ENCODE measurements at regions not wholly inside any gene's neighbourhood (a gene's known extent, or its start where the extent isn't known, plus 50 kb on each side); places are given as distances from the start of the nearest gene placed in this dataset.

DNA sequence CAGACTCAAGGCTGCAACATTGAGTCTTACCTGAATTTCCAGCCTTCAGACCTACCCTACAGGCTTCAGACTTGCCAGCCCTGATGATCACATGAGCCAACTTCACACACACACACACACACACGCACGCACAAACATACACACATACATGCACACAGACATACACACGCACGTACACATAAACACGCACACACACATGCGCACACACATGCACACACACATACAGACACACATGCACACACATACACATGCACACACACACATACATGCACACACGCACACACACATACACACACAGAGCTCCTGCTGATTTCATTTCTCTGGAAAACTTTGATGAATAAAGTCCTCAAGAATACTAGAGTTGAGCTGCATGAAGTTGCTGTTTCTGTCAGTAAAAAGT lies 78.3 kb upstream of the SLC2A1 start (continued):
- TF ChIP-seq, protein P1, sequence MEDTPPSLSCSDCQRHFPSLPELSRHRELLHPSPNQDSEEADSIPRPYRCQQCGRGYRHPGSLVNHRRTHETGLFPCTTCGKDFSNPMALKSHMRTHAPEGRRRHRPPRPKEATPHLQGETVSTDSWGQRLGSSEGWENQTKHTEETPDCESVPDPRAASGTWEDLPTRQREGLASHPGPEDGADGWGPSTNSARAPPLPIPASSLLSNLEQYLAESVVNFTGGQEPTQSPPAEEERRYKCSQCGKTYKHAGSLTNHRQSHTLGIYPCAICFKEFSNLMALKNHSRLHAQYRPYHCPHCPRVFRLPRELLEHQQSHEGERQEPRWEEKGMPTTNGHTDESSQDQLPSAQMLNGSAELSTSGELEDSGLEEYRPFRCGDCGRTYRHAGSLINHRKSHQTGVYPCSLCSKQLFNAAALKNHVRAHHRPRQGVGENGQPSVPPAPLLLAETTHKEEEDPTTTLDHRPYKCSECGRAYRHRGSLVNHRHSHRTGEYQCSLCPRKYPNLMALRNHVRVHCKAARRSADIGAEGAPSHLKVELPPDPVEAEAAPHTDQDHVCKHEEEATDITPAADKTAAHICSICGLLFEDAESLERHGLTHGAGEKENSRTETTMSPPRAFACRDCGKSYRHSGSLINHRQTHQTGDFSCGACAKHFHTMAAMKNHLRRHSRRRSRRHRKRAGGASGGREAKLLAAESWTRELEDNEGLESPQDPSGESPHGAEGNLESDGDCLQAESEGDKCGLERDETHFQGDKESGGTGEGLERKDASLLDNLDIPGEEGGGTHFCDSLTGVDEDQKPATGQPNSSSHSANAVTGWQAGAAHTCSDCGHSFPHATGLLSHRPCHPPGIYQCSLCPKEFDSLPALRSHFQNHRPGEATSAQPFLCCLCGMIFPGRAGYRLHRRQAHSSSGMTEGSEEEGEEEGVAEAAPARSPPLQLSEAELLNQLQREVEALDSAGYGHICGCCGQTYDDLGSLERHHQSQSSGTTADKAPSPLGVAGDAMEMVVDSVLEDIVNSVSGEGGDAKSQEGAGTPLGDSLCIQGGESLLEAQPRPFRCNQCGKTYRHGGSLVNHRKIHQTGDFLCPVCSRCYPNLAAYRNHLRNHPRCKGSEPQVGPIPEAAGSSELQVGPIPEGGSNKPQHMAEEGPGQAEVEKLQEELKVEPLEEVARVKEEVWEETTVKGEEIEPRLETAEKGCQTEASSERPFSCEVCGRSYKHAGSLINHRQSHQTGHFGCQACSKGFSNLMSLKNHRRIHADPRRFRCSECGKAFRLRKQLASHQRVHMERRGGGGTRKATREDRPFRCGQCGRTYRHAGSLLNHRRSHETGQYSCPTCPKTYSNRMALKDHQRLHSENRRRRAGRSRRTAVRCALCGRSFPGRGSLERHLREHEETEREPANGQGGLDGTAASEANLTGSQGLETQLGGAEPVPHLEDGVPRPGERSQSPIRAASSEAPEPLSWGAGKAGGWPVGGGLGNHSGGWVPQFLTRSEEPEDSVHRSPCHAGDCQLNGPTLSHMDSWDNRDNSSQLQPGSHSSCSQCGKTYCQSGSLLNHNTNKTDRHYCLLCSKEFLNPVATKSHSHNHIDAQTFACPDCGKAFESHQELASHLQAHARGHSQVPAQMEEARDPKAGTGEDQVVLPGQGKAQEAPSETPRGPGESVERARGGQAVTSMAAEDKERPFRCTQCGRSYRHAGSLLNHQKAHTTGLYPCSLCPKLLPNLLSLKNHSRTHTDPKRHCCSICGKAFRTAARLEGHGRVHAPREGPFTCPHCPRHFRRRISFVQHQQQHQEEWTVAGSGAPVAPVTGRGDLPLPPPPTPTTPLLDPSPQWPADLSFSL (CRISPR knock-in tag; IDR thresholded peaks at IDR 0.05): peak; percentile 67
- TF ChIP-seq ZNF891 (CRISPR knock-in tag; IDR thresholded peaks at IDR 0.05) (no peak), TEAD3 (CRISPR knock-in tag; optimal IDR thresholded peaks at IDR 0.05; ENCODE audit: borderline replicate concordance) (no peak), FOXA1 (IDR thresholded peaks at IDR 0.05) (0 out of 2 replicates have a peak, but pooled peaks have one; percentile 8), FOXA1 (CRISPR knock-in tag; IDR thresholded peaks at IDR 0.05) (no peak), KAT2B (IDR thresholded peaks at IDR 0.05; ENCODE audit: borderline replicate concordance, low read depth, low read length) (no peak), SMAD1 (CRISPR knock-in tag; IDR thresholded peaks at IDR 0.05; ENCODE audit: borderline replicate concordance, low read depth) (no peak), PAF1 (CRISPR knock-in tag; IDR thresholded peaks at IDR 0.05) (no peak), TRIM24 (CRISPR knock-in tag; IDR thresholded peaks at IDR 0.05) (no peak), RARA (CRISPR knock-in tag; IDR thresholded peaks at IDR 0.05) (no peak), FUBP1 (CRISPR knock-in tag; IDR thresholded peaks at IDR 0.05; ENCODE audit: borderline replicate concordance) (no peak), FOXP1 (IDR thresholded peaks at IDR 0.05) (no peak), FOXP1 (CRISPR knock-in tag; IDR thresholded peaks at IDR 0.05) (no peak), ZNF704 (CRISPR knock-in tag; IDR thresholded peaks at IDR 0.05; ENCODE audit: borderline replicate concordance) (no peak), ZNF207 (IDR thresholded peaks at IDR 0.05; ENCODE audit: borderline replicate concordance) (peak; percentile 88; the same call in 1 of the 2 replicates), EEA1 (CRISPR knock-in tag; IDR thresholded peaks at IDR 0.05; ENCODE audit: borderline replicate concordance) (no peak)
- TF ChIP-seq, protein P2, sequence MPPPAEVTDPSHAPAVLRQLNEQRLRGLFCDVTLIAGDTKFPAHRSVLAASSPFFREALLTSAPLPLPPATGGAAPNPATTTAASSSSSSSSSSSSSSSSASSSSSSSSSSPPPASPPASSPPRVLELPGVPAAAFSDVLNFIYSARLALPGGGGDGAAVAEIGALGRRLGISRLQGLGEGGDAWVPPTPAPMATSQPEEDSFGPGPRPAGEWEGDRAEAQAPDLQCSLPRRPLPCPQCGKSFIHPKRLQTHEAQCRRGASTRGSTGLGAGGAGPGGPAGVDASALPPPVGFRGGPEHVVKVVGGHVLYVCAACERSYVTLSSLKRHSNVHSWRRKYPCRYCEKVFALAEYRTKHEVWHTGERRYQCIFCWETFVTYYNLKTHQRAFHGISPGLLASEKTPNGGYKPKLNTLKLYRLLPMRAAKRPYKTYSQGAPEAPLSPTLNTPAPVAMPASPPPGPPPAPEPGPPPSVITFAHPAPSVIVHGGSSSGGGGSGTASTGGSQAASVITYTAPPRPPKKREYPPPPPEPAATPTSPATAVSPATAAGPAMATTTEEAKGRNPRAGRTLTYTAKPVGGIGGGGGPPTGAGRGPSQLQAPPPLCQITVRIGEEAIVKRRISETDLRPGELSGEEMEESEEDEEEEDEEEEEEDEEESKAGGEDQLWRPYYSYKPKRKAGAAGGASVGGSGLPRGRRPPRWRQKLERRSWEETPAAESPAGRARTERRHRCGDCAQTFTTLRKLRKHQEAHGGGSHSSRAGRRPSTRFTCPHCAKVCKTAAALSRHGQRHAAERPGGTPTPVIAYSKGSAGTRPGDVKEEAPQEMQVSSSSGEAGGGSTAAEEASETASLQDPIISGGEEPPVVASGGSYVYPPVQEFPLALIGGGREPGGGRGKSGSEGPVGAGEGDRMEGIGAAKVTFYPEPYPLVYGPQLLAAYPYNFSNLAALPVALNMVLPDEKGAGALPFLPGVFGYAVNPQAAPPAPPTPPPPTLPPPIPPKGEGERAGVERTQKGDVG (CRISPR knock-in tag; IDR thresholded peaks at IDR 0.05; ENCODE audit: borderline replicate concordance): no peak
- TF ChIP-seq, protein P3, sequence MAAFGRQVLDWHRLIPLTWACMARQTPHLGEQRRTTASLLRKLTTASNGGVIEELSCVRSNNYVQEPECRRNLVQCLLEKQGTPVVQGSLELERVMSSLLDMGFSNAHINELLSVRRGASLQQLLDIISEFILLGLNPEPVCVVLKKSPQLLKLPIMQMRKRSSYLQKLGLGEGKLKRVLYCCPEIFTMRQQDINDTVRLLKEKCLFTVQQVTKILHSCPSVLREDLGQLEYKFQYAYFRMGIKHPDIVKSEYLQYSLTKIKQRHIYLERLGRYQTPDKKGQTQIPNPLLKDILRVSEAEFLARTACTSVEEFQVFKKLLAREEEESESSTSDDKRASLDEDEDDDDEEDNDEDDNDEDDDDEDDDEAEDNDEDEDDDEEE (CRISPR knock-in tag; IDR thresholded peaks at IDR 0.05): no peak

Data from HepG2 (cell line).